NCI-H226 (cell line): ENCODE measurements at regions not wholly inside any gene's neighbourhood (a gene's known extent, or its start where the extent isn't known, plus 50 kb on each side); places are given as distances from the start of the nearest gene placed in this dataset.
A peak's percentile ranks its signal among the peaks of the same experiment; 100 is the strongest.
"Not testable (repeated sequence)": the region's sequence is repeated elsewhere in the genome, so short reads cannot be mapped to it uniquely, and the experiment has no call there.

Source experiments
- DNase-seq: peaks from one replicate; pipeline ENCODE4 v3.0.0-alpha.2; 2015

- no peak for DNase-seq
These were observed 309.7 kb upstream of the RBMS3 start for GRCh38 chr3:28971156-28971555.

GRCh38 chr3:28972921-28973320 lies 307.9 kb upstream of the RBMS3 start:
- peak; percentile 36 for DNase-seq

DNA sequence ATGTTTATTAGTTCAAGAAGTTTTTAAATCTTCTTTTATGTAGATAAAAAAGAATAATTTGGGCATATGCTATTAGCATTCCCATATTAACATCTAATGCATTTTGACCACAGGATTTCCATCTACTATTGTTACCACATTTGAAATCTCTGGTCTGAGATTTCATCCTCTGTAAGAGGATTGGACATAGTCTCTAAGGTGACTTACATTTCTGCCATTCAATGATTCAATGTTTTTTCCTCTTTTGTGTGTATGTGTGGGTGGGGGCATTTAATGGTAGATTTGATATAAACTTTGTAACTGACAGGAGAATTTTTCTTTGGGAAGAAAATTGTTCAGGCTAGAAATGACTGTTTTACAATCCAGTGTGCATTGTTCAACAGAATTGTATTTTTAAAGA lies 307.3 kb upstream of the RBMS3 start:
- peak; percentile 40 for DNase-seq

DNA sequence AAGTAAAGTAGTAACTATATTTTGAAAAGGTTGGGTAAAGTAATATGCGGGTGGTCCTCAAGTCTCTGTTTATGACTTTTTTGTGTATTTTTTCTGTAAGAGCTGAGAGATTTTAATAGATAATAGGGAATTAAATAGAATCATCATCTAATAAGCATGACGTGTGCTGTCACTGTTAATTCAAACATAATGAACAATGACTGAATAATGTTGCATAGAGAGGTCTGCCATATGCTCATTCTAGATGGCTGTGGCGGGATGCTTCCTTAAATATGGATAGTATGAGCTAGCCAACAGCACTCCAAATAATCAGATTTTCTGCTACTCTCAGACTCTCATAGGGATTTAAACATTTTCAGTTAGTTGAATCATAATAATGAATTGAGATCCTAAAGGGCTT lies 302.8 kb upstream of the RBMS3 start:
- DNase-seq = no peak

GRCh38 chr3:28980131-28980530 lies 300.7 kb upstream of the RBMS3 start:
- no peak for DNase-seq

- no peak for DNase-seq
These were observed 300.2 kb upstream of the RBMS3 start for GRCh38 chr3:28980631-28981030.

- DNase-seq = no peak
These were observed 298.0 kb upstream of the RBMS3 start for GRCh38 chr3:28982906-28983305.

- DNase-seq = no peak
These were observed 293.9 kb upstream of the RBMS3 start for GRCh38 chr3:28986922-28987321.

- DNase-seq = no peak
These were observed 291.2 kb upstream of the RBMS3 start for GRCh38 chr3:28989646-28990089.

DNA sequence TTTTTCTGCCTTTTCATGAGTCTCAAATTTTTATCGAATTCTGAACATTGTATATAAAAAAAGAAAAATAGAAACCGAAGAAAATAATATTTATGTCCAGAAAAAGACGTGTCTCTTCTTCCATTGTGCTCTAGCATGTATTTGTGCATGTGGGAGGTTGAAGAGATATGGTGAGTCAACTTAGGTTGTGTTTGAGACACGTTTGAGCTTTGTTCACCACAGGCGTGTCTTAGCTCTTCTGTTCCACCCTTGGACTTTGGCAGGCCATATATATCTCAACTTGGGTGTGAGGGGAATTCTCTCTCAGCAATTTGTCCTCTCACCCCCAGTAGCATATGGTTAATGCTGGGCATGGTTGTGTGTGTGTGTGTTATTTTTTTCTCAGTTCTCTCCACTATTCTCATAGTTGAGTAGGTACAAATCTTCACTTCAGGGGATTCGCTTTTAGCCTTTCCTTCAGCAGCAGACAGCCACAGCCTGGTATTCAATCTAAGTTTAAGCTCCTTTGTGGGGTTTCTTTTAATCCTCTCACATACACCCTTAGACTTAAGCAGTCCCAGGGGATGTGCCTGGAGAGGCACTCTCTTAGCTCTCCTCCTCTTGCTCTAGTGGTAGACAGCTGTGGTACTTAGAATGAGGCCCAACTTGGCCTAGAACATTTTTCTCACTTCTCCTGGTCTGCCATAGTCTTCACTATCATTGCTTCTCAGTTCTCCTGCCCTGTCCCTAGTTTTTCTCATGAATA lies 286.5 kb upstream of the RBMS3 start:
- no peak for DNase-seq

DNA sequence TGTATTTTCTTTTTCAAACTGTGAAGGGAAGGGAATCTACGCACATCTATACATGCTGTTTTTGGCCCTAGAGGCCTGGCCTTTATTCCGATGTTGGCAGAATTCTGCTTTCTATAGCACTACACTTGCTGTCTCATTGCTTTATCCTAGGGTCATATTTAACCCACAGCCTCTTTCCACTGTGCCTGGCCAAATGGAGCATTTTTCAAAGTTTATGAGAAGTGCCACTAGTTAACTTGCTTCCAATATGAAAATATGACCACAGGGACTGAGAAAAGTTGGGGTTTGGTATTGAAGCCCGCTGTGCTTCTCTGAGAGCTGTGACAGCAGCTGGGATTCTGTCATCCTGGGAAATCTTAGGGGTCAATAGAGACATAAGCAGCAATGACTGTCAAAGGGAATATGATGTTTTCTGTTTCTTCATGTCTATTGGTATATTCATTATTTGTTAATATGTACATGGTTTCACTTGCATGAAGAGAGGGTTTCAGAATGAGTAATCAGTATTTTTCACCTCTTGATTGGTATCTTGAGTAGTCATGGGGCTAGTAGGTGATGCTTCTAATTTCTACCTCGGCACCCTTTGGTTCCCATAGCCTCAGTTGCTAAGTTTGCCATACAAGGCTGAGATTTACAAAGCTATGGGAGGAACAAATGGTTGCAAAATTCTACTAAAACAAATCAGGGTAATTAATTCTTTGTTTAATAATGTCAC lies 275.8 kb upstream of the RBMS3 start:
- no peak for DNase-seq

GRCh38 chr3:29005862-29006261 lies 275.0 kb upstream of the RBMS3 start:
- DNase-seq = no peak

DNA sequence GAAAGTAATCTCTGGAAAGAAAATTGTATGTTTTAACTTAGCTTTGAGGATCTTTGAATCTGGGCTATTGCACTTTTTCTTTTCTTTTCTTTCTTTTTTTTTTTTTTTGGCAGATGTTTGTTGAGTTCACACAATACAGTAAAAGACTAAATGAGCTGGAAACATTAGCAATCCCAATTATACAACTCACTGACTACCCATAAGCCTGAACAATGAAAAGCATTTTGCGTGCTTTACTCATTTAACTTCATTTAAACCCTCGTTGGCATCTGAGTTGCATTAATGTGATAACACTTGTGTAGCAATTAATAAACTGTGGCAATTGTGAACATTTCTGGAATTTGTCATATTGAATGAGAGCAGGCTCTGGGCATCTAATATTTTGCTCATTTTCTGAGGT lies 269.4 kb upstream of the RBMS3 start:
- no peak for DNase-seq

GRCh38 chr3:29011966-29012365 lies 268.9 kb upstream of the RBMS3 start:
- DNase-seq = no peak

DNA sequence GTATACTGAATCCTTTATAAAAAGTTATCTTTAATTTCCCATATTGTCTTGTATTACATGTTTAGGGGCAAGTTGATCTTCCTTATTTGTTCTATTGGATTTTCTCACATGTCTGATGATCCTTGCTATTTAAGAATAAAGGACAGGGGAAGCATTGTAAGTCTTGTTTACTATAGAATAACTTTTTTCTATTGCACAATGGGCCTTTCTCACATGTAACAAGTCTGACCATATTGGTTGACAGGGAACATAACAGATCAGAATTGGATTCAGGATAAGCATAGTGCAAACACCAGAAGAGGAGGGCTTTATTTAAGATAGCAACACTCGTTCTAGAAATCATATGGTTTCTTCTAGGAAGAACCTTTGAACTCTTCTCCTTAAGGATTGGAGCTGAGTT lies 257.9 kb upstream of the RBMS3 start:
- DNase-seq = no peak

DNA sequence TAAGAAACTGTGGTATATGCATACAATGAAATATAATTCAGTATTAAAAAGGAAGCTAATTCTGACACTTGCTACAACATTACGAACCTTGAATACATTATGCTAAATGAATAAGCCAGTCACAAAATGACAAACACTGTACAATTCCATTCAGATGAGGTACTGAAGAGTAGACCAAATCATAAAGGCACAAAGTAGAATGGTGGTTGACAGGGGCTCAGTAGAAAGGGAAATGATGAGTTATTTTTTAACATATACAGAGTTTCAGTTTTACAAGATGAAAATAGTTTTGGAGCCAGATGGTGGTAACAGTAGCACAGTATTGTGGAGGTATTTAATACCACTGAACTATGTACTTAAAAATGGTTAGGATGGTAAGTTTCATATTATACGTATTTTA lies 254.6 kb upstream of the RBMS3 start:
- DNase-seq = no peak

GRCh38 chr3:29026959-29027358 lies 253.9 kb upstream of the RBMS3 start:
- DNase-seq = no peak

GRCh38 chr3:29031175-29031574 lies 249.7 kb upstream of the RBMS3 start:
- not testable (repeated sequence) for DNase-seq

- DNase-seq = no peak
These were observed 247.4 kb upstream of the RBMS3 start for GRCh38 chr3:29033511-29033910.

- no peak for DNase-seq
These were observed 230.7 kb upstream of the RBMS3 start for GRCh38 chr3:29050155-29050554.

DNA sequence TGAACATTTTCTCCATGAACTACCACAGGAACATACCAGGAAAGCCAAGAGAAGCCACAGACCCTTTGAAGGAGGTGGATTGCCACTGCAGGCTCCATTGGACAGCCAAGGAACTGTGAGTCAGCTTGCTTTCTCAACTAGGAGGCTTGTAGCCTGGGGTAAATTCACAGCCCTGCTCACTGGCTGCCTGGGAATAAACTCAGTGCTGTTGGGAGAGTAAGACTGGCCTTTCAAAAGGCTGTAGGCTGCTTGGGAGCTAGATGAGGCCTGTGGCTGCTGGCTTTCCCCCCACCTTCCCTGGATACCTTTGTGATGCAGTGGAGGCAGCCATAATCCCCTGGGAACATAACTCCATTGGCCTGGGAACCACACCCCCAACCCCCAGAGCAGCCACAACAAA lies 223.5 kb upstream of the RBMS3 start:
- DNase-seq = peak; percentile 89

DNA sequence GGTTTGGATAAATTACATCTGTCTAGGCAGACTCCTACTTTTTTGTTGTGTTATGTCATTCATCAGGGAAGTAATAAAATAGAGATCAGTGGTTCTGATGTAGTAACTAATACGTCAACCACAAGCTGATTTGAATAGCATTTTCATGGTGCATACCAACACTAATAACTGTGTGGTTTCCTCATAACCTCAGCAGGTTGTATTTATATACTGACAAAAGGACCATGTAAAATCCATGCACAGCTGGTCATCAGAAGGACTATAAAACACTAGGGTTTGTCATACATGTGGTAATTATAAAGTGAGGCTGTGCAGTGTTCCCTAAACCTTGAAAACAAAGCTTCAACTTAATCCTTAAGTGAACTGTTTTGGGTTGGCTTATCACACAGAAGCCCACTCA lies 216.8 kb upstream of the RBMS3 start:
- DNase-seq = peak; percentile 11

DNA sequence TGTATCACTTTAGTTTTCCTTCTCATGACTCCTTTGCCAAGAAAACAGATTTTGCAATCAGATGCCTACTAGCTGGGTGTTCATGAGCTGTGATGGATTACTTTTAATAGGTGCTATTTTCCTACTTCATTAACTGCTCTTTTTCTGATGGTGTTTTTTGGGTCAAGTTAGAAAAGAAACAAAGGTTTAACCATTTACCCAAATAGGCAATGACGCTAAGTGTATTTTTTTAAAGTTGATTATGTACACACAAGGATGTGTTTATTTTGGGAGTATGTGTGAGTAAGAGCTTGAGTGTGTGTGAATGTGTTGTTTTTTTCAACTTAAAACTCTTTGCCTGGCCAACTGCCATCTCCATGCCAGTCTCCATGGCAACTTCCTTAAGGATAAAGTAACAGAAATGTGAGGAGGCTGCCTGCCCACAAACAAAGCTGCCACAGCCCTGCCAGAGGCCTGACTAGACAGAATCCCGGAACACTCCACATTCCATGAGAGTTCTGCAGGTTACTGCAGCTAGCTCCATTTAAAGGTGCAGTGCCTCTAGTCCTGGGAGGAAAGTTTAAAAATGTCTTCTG lies 215.6 kb upstream of the RBMS3 start:
- peak; percentile 98 for DNase-seq

GRCh38 chr3:29067007-29067406 lies 213.9 kb upstream of the RBMS3 start:
- peak; percentile 23 for DNase-seq
